Keratinocyte (primary cell): ENCODE measurements at regions not wholly inside any gene's neighbourhood (a gene's known extent, or its start where the extent isn't known, plus 50 kb on each side); places are given as distances from the start of the nearest gene placed in this dataset.

Experiments
- DNase-seq: peaks from one replicate; pipeline ENCODE4 v3.0.0-alpha.2; 2011; ENCODE audit warnings: low read depth, missing footprints, low spot score
- FAIRE-seq: peaks from 2 replicates; lab custom pipeline; 2011; peaks lifted over from hg19 to GRCh38; lab: Jason Lieb, UNC
- H2AFZ ChIP-seq: 2 replicates; pipeline ENCODE4 v1.6.0; 2012; ENCODE audit warnings: low read length, control low read depth, inconsistent platforms; ENCODE audit not compliant: control insufficient read depth
- H3K27ac ChIP-seq: 2 replicates; pipeline ENCODE4 v1.5.1; 2011; ENCODE audit warnings: low read length; ENCODE audit not compliant: control insufficient read depth, insufficient read depth
- H3K27me3 ChIP-seq: 3 replicates; pipeline ENCODE4 v1.6.0; 2011; ENCODE audit warnings: low read length; ENCODE audit not compliant: control insufficient read depth, insufficient read depth; ENCODE audit errors: extremely low read depth
- H3K36me3 ChIP-seq, 2 experiments: 2 replicates in 1 of 2; 3 replicates in 1 of 2; pipeline ENCODE4 v1.5.1; 2011; ENCODE audit warnings: low read length in 2 of 2, mild to moderate bottlenecking in 1 of 2; ENCODE audit not compliant: control insufficient read depth in 2 of 2, insufficient read depth in 2 of 2; ENCODE audit errors: extremely low read depth in 1 of 2
- H3K4me1 ChIP-seq: 3 replicates; pipeline ENCODE4 v1.5.1; 2011; ENCODE audit warnings: low read length; ENCODE audit not compliant: control insufficient read depth, insufficient read depth; ENCODE audit errors: extremely low read depth
- H3K4me2 ChIP-seq: 3 replicates; pipeline ENCODE4 v1.6.0; 2011; ENCODE audit warnings: low read depth, low read length; ENCODE audit not compliant: control insufficient read depth, insufficient read depth; ENCODE audit errors: extremely low read depth
- H3K4me3 ChIP-seq, 3 experiments: fragments of 200-600 bp in 1 of 3; sonication (generic) in 1 of 3; 2 replicates in 2 of 3; 3 replicates in 1 of 3; pipeline ENCODE4 v1.5.1; 2011 to 2016; ENCODE audit warnings: low read length in 3 of 3, mild to moderate bottlenecking in 3 of 3, control low read depth in 2 of 3, inconsistent platforms in 1 of 3, low read depth in 1 of 3, mixed read lengths in 1 of 3, mixed run types in 1 of 3, moderate library complexity in 1 of 3; ENCODE audit not compliant: control insufficient read depth in 2 of 3, insufficient read depth in 2 of 3; ENCODE audit errors: extremely low read depth in 1 of 3
- H3K79me2 ChIP-seq: 2 replicates; pipeline ENCODE4 v1.6.0; 2012; ENCODE audit warnings: low read length; ENCODE audit not compliant: control insufficient read depth, insufficient read depth
- H3K9ac ChIP-seq: 3 replicates; pipeline ENCODE4 v1.6.0; 2011; ENCODE audit warnings: low read length; ENCODE audit not compliant: control insufficient read depth, insufficient read depth; ENCODE audit errors: extremely low read depth
- H3K9me1 ChIP-seq: 3 replicates; pipeline ENCODE4 v1.6.0; 2011; ENCODE audit warnings: low read length; ENCODE audit not compliant: control insufficient read depth, insufficient read depth; ENCODE audit errors: extremely low read depth
- H3K9me3 ChIP-seq: 2 replicates; pipeline ENCODE4 v1.5.1; 2012; ENCODE audit warnings: low read depth, low read length; ENCODE audit not compliant: control insufficient read depth
- H4K20me1 ChIP-seq: 3 replicates; pipeline ENCODE4 v1.6.0; 2011; ENCODE audit warnings: low read length; ENCODE audit not compliant: control insufficient read depth, insufficient read depth; ENCODE audit errors: extremely low read depth
- EZH2 ChIP-seq: IDR thresholded peaks from one replicate; pipeline ENCODE4 v1.6.1; 2012; ENCODE audit warnings: inconsistent platforms, mild to moderate bottlenecking, low read length, moderate library complexity
- dilution Hi-C: fragments of 300-500 bp; cut with MboI; formaldehyde crosslinking; loops from one replicate; pipeline ENCODE4 v1.7.0; 2020; ENCODE audit warnings: low sequenced_read_pairs; ENCODE audit not compliant: extremely low pct_ligation_motif_present
- TF ChIP-seq, protein P1 (sequence below), 3 experiments: IDR thresholded peaks in 1 of 3; conservative IDR thresholded peaks in 1 of 3; optimal IDR thresholded peaks in 1 of 3; 2 replicates in 2 of 3; 3 replicates in 1 of 3; pipeline versions ENCODE3 to v1.5.1; 2011; ENCODE audit warnings: low read length in 3 of 3, mild to moderate bottlenecking in 3 of 3, moderate library complexity in 2 of 3, control low read depth in 1 of 3, inconsistent platforms in 1 of 3; ENCODE audit not compliant: insufficient read depth in 2 of 3; ENCODE audit errors: extremely low read depth in 1 of 3

DNA sequence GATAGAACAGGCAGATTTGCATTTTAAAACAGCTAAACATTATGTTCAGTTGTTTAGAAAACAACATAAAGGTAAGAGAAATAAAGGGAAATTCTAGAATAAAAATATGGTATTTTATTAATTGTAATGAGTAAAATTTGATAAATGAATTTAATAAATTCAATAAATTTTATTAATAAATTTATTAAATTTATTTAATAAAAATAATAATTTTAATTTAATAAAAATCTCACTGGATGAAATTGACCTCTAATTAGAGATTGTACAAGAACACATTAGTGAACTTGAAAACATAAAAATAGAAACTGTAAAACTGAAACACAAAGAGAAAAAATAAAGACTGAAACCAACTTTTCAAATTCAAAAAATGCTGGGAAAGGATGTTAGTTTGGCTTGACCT is 605.7 kb upstream of the LRRC4C start:
- no peak for TF ChIP-seq EZH2
- TF ChIP-seq, protein P1, sequence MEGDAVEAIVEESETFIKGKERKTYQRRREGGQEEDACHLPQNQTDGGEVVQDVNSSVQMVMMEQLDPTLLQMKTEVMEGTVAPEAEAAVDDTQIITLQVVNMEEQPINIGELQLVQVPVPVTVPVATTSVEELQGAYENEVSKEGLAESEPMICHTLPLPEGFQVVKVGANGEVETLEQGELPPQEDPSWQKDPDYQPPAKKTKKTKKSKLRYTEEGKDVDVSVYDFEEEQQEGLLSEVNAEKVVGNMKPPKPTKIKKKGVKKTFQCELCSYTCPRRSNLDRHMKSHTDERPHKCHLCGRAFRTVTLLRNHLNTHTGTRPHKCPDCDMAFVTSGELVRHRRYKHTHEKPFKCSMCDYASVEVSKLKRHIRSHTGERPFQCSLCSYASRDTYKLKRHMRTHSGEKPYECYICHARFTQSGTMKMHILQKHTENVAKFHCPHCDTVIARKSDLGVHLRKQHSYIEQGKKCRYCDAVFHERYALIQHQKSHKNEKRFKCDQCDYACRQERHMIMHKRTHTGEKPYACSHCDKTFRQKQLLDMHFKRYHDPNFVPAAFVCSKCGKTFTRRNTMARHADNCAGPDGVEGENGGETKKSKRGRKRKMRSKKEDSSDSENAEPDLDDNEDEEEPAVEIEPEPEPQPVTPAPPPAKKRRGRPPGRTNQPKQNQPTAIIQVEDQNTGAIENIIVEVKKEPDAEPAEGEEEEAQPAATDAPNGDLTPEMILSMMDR (optimal IDR thresholded peaks at IDR 0.05 in 1 of 3, IDR thresholded peaks at IDR 0.05 in 1 of 3, conservative IDR thresholded peaks at IDR 0.05 in 1 of 3; ENCODE audit: extremely low read depth in 1 of 3, insufficient read depth in 2 of 3, low read length in 3 of 3) = no peak
- dilution Hi-C loops = no loop called here
- Histone ChIP-seq H3K9me3 (peaks cover 5% of the 10 kb centered on the region), H3K4me1 (no peaks in the 10 kb centered on the region), H3K9ac (no peak overlapping the region), H3K4me3 (no peak overlapping the region), H3K4me2 (no peak overlapping the region), H2AFZ (no peak overlapping the region), H3K9me1 (no peaks in the 10 kb centered on the region), H3K36me3 (no peaks in the 10 kb centered on the region), H3K27me3 (no peaks in the 10 kb centered on the region), H4K20me1 (no peaks in the 10 kb centered on the region), H3K27ac (no peak overlapping the region), H3K79me2 (no peaks in the 10 kb centered on the region)
- DNase-seq (no peak), FAIRE-seq (no peak)

DNA sequence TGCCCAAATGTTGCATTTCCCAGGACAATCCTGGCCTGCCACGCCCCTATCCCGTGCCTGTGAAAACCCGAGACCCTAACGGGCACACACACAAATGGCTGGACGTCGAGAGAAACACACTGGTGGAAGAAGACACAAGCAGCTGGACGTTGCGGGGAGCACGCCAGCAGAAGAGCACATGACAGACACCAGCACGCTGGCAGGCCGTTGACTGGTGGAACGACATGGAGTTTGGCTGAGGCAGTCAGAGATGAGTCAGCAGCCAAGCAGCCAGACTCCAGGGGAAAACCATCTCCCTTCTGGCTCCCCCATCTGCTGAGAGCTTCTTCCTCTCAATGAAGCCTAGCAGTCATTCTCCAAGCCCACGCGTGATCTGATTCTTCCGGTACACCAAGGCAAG is 606.7 kb upstream of the LRRC4C start:
- Histone ChIP-seq H2AFZ (no peak overlapping the region), H3K4me3 (no peak overlapping the region), H3K9me1 (no peaks in the 10 kb centered on the region), H4K20me1 (no peaks in the 10 kb centered on the region), H3K4me1 (no peaks in the 10 kb centered on the region), H3K27ac (no peak overlapping the region), H3K9me3 (peaks cover 5% of the 10 kb centered on the region), H3K79me2 (no peaks in the 10 kb centered on the region), H3K9ac (no peak overlapping the region), H3K4me2 (no peak overlapping the region), H3K27me3 (no peaks in the 10 kb centered on the region), H3K36me3 (no peaks in the 10 kb centered on the region)
- FAIRE-seq = no peak
- no peak for DNase-seq
- dilution Hi-C loops = no loop called here
- no peak for TF ChIP-seq EZH2
- TF ChIP-seq, protein P1 (optimal IDR thresholded peaks at IDR 0.05 in 1 of 3, IDR thresholded peaks at IDR 0.05 in 1 of 3, conservative IDR thresholded peaks at IDR 0.05 in 1 of 3; ENCODE audit: extremely low read depth in 1 of 3, insufficient read depth in 2 of 3, low read length in 3 of 3) = no peak
